GM18868 (cell line): ENCODE measurements at regions not wholly inside any gene's neighbourhood (a gene's known extent, or its start where the extent isn't known, plus 50 kb on each side); places are given as distances from the start of the nearest gene placed in this dataset.
"Not testable (repeated sequence)": the region's sequence is repeated elsewhere in the genome, so short reads cannot be mapped to it uniquely, and the experiment has no call there.

Experiments used
- ATAC-seq: cut with Tn5 transposase; IDR thresholded peaks from one replicate; pipeline ENCODE4 v1.9.1; 2021; ENCODE audit warnings: mild to moderate bottlenecking, moderate library complexity; ENCODE audit not compliant: unreplicated experiment

GRCh38 chr20:56914532-56914931 is 285.4 kb downstream of the TFAP2C start:
- ATAC-seq, result no peak

- no peak for ATAC-seq
Observed at GRCh38 chr20:56916345-56916622, 287.2 kb downstream of the TFAP2C start.

- ATAC-seq, result not testable (repeated sequence)
Observed at GRCh38 chr20:56920041-56920440, 290.9 kb downstream of the TFAP2C start.

- ATAC-seq, result no peak
Observed at GRCh38 chr20:56922497-56922896, 293.4 kb downstream of the TFAP2C start.

GRCh38 chr20:56924292-56925081 is 295.4 kb downstream of the TFAP2C start:
- ATAC-seq, result no peak

- ATAC-seq, result no peak
Observed at GRCh38 chr20:56925082-56925830, 296.1 kb downstream of the TFAP2C start.

- no peak for ATAC-seq
Observed at GRCh38 chr20:56925831-56926170, 296.7 kb downstream of the TFAP2C start.

- no peak for ATAC-seq
Observed at GRCh38 chr20:56926501-56926900, 297.4 kb downstream of the TFAP2C start.

GRCh38 chr20:56927127-56927526 is 298.0 kb downstream of the TFAP2C start:
- ATAC-seq, result no peak

- no peak for ATAC-seq
Observed at GRCh38 chr20:56928007-56928406, 298.9 kb downstream of the TFAP2C start.

GRCh38 chr20:56929606-56930005 is 300.5 kb downstream of the TFAP2C start:
- ATAC-seq, result no peak

GRCh38 chr20:56930876-56931275 is 301.8 kb downstream of the TFAP2C start:
- no peak for ATAC-seq

- no peak for ATAC-seq
Observed at GRCh38 chr20:56932575-56933330, 303.6 kb downstream of the TFAP2C start.

- no peak for ATAC-seq
Observed at GRCh38 chr20:56933331-56933698, 304.2 kb downstream of the TFAP2C start.

GRCh38 chr20:56934888-56935287 is 305.8 kb downstream of the TFAP2C start:
- ATAC-seq, result no peak

- no peak for ATAC-seq
Observed at GRCh38 chr20:56940466-56940865, 311.4 kb downstream of the TFAP2C start.

- ATAC-seq, result no peak
Observed at GRCh38 chr20:56941101-56941686, 312.1 kb downstream of the TFAP2C start.

GRCh38 chr20:56943946-56944945 is 315.1 kb downstream of the TFAP2C start:
- no peak for ATAC-seq

- ATAC-seq, result no peak
Observed at GRCh38 chr20:56945057-56945456, 316.0 kb downstream of the TFAP2C start.

GRCh38 chr20:56945901-56946300 is 316.8 kb downstream of the TFAP2C start:
- no peak for ATAC-seq
